Head of caudate nucleus (tissue), 42 donors: ENCODE measurements at regions not wholly inside any gene's neighbourhood (a gene's known extent, or its start where the extent isn't known, plus 50 kb on each side); places are given as distances from the start of the nearest gene placed in this dataset.
"Not testable (repeated sequence)": the region's sequence is repeated elsewhere in the genome, so short reads cannot be mapped to it uniquely, and the experiment has no call there.

Source experiments
- DNase-seq, 42 donors: peaks; one replicate each; pipeline versions ENCODE4 v3.0.0 to v3.0.0-alpha.2; 2020 to 2021; ENCODE audit warnings: mixed read lengths in 7 of 42
- intact Hi-C: fragments of 100-400 bp; cut with DNase I; formaldehyde crosslinking; loops from one replicate; pipeline ENCODE4 v1.15.0; 2022

GRCh38 chr1:243074224-243074623, 180.9 kb downstream of the CEP170 start:
- intact Hi-C loops, DNase-seq: not testable (repeated sequence)

GRCh38 chr1:243067056-243067455, 188.0 kb downstream of the CEP170 start:
- intact Hi-C loops, DNase-seq: not testable (repeated sequence)

- intact Hi-C loops, DNase-seq: not testable (repeated sequence)
Measured at GRCh38 chr1:243061965-243062364, 193.1 kb downstream of the CEP170 start.

- DNase-seq, intact Hi-C loops: not testable (repeated sequence)
Measured at GRCh38 chr1:243055510-243055909, 199.6 kb downstream of the CEP170 start.

GRCh38 chr1:243055091-243055490, 200.0 kb downstream of the CEP170 start:
- intact Hi-C loops, DNase-seq: not testable (repeated sequence)

GRCh38 chr1:243054681-243055080, 200.4 kb downstream of the CEP170 start:
- DNase-seq, intact Hi-C loops: not testable (repeated sequence)

- intact Hi-C loops, DNase-seq: not testable (repeated sequence)
Measured at GRCh38 chr1:243053048-243053447, 202.0 kb downstream of the CEP170 start.

- intact Hi-C loops, DNase-seq: not testable (repeated sequence)
Measured at GRCh38 chr1:243050613-243051012, 204.5 kb downstream of the CEP170 start.

- DNase-seq, intact Hi-C loops: not testable (repeated sequence)
Measured at GRCh38 chr1:243049716-243050115, 205.4 kb downstream of the CEP170 start.

GRCh38 chr1:243021365-243021764, 233.7 kb downstream of the CEP170 start:
- intact Hi-C loops = not testable (repeated sequence)

GRCh38 chr1:243019030-243019635, 235.9 kb downstream of the CEP170 start:
- DNase-seq = peak in 39 of 42 donors; percentile 3 to 78 (median 31)
- intact Hi-C loops = not testable (repeated sequence)

More at GRCh38 chr1:243021365-243021764, 233.7 kb downstream of the CEP170 start:
- DNase-seq = not testable (repeated sequence)

GRCh38 chr1:243010719-243011118, 244.4 kb downstream of the CEP170 start:
- DNase-seq = peak in 9 of 42 donors; percentile 4 to 15 (median 10)
- intact Hi-C loops = not testable (repeated sequence)

GRCh38 chr1:243001003-243001402, 254.1 kb downstream of the CEP170 start:
- DNase-seq = peak in 10 of 42 donors; percentile 2 to 42 (median 14)
- intact Hi-C loops = not testable (repeated sequence)

GRCh38 chr1:242992776-242993175, 262.3 kb downstream of the CEP170 start:
- intact Hi-C loops, DNase-seq: not testable (repeated sequence)

GRCh38 chr1:242985096-242985495, 270.0 kb downstream of the CEP170 start:
- DNase-seq, intact Hi-C loops: not testable (repeated sequence)

- DNase-seq, intact Hi-C loops: not testable (repeated sequence)
Measured at GRCh38 chr1:242973341-242973740, 281.7 kb downstream of the CEP170 start.

GRCh38 chr1:242966892-242967291, 288.2 kb downstream of the CEP170 start:
- no peak for DNase-seq
- intact Hi-C loops = no loop called here

- intact Hi-C loops, DNase-seq: not testable (repeated sequence)
Measured at GRCh38 chr1:242959397-242959796, 295.7 kb downstream of the CEP170 start.

- intact Hi-C loops, DNase-seq: not testable (repeated sequence)
Measured at GRCh38 chr1:242954945-242955344, 300.1 kb downstream of the CEP170 start.

GRCh38 chr1:242946206-242946605, 308.9 kb downstream of the CEP170 start:
- no peak for DNase-seq
- intact Hi-C loops = no loop called here

GRCh38 chr1:242936725-242937124, 318.4 kb downstream of the CEP170 start:
- DNase-seq = peak in 11 of 42 donors; percentile 1 to 46 (median 14)
- intact Hi-C loops = not testable (repeated sequence)
